Thyroid gland (tissue), 4 donors: ENCODE measurements at regions not wholly inside any gene's neighbourhood (a gene's known extent, or its start where the extent isn't known, plus 50 kb on each side); places are given as distances from the start of the nearest gene placed in this dataset.

Experiments
- POLR2A ChIP-seq, 2 donors: fragments of 450-650 bp; IDR thresholded peaks; one replicate each; pipeline ENCODE4 v1.6.1; 2017; ENCODE audit warnings: antibody characterized with exemption in 2 of 2, mild to moderate bottlenecking in 2 of 2, moderate library complexity in 1 of 2
- TF ChIP-seq, protein P1 (sequence below), 6 experiments: fragments of 200-600 bp in 3 of 6; fragments of 450-650 bp in 3 of 6; sonication (generic) in 3 of 6; IDR thresholded peaks; one replicate each; pipeline ENCODE4 v1.5.1; 2016 to 2019; ENCODE audit warnings: antibody characterized with exemption in 6 of 6, mild to moderate bottlenecking in 2 of 6, inconsistent platforms in 1 of 6, moderate library complexity in 1 of 6

DNA sequence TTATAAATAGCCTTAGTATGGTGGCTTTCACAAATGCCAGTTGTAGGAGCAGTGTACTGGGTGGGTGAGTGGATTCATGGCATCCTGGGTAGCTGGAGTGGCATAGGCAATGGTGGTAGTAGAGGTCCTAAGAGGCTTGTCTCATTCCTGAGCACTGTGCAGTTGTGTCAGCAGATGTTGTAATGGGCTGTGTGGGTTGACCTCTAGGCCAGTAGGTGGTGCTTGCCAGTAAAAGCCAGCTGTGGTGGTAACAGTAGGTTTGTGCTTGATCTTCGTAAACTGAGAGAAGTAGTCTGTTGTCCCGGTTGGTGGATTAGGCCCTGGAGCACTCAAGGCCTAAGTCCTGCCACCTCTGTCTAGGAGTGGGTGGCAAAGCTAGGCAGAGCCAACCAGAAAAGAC, 149.7 kb upstream of the SUCLG2 start:
- no peak for TF ChIP-seq POLR2A (IDR thresholded peaks at IDR 0.05)
- TF ChIP-seq, protein P1, sequence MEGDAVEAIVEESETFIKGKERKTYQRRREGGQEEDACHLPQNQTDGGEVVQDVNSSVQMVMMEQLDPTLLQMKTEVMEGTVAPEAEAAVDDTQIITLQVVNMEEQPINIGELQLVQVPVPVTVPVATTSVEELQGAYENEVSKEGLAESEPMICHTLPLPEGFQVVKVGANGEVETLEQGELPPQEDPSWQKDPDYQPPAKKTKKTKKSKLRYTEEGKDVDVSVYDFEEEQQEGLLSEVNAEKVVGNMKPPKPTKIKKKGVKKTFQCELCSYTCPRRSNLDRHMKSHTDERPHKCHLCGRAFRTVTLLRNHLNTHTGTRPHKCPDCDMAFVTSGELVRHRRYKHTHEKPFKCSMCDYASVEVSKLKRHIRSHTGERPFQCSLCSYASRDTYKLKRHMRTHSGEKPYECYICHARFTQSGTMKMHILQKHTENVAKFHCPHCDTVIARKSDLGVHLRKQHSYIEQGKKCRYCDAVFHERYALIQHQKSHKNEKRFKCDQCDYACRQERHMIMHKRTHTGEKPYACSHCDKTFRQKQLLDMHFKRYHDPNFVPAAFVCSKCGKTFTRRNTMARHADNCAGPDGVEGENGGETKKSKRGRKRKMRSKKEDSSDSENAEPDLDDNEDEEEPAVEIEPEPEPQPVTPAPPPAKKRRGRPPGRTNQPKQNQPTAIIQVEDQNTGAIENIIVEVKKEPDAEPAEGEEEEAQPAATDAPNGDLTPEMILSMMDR (IDR thresholded peaks at IDR 0.05) = no peak
